Sigmoid colon (tissue), 4 donors: ENCODE measurements at regions not wholly inside any gene's neighbourhood (a gene's known extent, or its start where the extent isn't known, plus 50 kb on each side); places are given as distances from the start of the nearest gene placed in this dataset.

Experiments used
- CTCF ChIP-seq, 4 experiments: fragments of 450-650 bp in 3 of 4; fragments of 200-600 bp in 1 of 4; IDR thresholded peaks; one replicate each; pipeline ENCODE4 v1.5.1; 2016 to 2019; ENCODE audit warnings: antibody characterized with exemption in 4 of 4, mild to moderate bottlenecking in 3 of 4, moderate library complexity in 2 of 4
- EP300 ChIP-seq, 4 donors: sonication (generic); formaldehyde crosslinking; IDR thresholded peaks; one replicate each; pipeline ENCODE4 v1.6.1; 2017; ENCODE audit warnings: antibody characterized with exemption in 4 of 4
- POLR2A ChIP-seq, 2 donors: fragments of 450-650 bp; IDR thresholded peaks; one replicate each; pipeline ENCODE4 v1.6.1; 2016; ENCODE audit warnings: antibody characterized with exemption in 2 of 2, mild to moderate bottlenecking in 2 of 2, moderate library complexity in 2 of 2
- POLR2AphosphoS5 ChIP-seq, 4 donors: sonication (generic); formaldehyde crosslinking; IDR thresholded peaks; one replicate each; pipeline ENCODE4 v1.6.1; 2017; ENCODE audit warnings: antibody characterized with exemption in 4 of 4

GRCh38 chr11:91932151-91932821, 292.3 kb upstream of the FAT3 start:
- TF ChIP-seq POLR2AphosphoS5 (IDR thresholded peaks at IDR 0.05) = no peak
- no peak for TF ChIP-seq CTCF (IDR thresholded peaks at IDR 0.05)
- TF ChIP-seq POLR2A (IDR thresholded peaks at IDR 0.05) = no peak
- no peak for TF ChIP-seq EP300 (IDR thresholded peaks at IDR 0.05)
